ENCODE measurements at regions not wholly inside any gene's neighbourhood (a gene's known extent, or its start where the extent isn't known, plus 50 kb on each side); places are given as distances from the start of the nearest gene placed in this dataset.
"Not testable (repeated sequence)": the region's sequence is repeated elsewhere in the genome, so short reads cannot be mapped to it uniquely, and the experiment has no call there.

DNA sequence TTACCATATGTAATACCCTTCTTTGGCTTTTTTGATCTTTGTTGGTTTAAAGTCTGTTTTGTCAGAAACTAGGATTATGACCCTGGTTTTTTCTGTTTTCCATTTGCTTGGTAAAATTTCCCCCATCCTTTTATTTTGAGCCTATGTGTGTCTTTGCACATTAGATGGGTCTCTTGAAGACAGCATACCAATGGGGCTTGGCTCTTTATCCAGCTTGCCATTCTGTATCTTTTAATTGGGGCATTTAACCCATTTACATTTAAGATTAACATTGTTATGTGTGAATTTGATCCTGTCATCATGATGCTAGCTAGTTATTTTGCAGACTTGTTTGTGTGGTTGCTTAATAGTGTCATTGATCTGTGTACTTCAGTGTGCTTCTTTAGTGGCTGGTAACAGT lies 103.1 kb upstream of the PHF24 start:
- H3K9me3 Mint-ChIP-seq; intact Hi-C loops (cut with micrococcal nuclease); H3K36me3 Mint-ChIP-seq (ENCODE audit: low read depth); H3K27ac Mint-ChIP-seq; H3K4me3 Mint-ChIP-seq (ENCODE audit: low read depth); H3K27me3 Mint-ChIP-seq (ENCODE audit: low read depth); H3K4me1 Mint-ChIP-seq (ENCODE audit: low read depth); DNase-seq (ENCODE audit: low spot score): not testable (repeated sequence)

DNA sequence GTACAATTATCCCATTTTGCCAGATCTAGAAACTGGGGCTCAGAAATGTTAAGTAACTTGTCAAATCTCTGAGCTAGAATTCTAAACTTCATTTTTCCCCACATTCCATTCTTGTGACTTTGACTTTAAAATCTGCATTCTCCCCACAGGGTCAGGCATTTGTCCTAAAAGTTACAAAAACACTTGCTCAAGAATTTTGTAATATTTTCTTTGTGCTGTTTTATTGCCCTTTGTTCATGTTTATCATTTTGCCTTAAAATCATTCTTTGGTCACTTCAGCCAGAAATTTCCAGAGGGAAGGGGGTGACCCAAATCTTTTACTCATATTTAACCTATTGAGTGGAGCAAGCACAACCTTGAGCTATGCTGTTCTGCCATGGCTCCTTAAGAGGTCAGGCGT lies 120.1 kb upstream of the CCL21 start:
- no peaks in the 10 kb centered on the region for H3K36me3 Mint-ChIP-seq (ENCODE audit: low read depth)
- DNase-seq (ENCODE audit: low spot score), result no peak
- no peak overlapping the region for H3K4me3 Mint-ChIP-seq (ENCODE audit: low read depth)
- no peak overlapping the region for H3K27ac Mint-ChIP-seq
- intact Hi-C loops (cut with micrococcal nuclease), result no loop called here
- H3K27me3 Mint-ChIP-seq (ENCODE audit: low read depth), result no peaks in the 10 kb centered on the region
- H3K9me3 Mint-ChIP-seq, result no peaks in the 10 kb centered on the region
- H3K4me1 Mint-ChIP-seq (ENCODE audit: low read depth), result no peaks in the 10 kb centered on the region

DNA sequence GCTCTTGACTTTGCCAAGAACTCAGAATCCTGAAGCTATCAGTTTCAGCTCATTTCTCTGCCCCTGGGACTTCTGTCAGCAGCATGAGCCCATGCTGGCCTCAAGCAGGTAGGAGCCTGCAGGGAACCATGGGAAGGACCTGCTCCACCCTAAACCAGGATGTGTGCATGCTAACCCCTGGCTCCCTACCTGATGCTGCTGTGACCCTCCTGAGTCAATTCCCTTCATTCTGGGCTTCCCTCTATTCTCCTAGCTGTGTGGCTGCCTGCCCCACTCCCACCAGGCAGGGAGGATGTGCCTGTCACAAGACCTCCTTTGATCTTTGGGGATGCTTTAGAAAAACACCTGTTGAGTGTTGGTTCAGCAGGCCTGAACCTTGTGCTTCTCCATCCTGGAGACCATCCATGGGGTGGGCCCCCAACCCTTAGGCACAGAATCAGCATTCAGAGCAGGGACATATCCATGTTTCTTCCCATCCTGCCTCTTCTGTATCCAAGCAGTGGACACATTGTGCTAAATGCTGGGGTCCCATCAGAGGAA lies 117.1 kb upstream of the CCL21 start:
- intact Hi-C loops (cut with micrococcal nuclease), result no loop called here

DNA sequence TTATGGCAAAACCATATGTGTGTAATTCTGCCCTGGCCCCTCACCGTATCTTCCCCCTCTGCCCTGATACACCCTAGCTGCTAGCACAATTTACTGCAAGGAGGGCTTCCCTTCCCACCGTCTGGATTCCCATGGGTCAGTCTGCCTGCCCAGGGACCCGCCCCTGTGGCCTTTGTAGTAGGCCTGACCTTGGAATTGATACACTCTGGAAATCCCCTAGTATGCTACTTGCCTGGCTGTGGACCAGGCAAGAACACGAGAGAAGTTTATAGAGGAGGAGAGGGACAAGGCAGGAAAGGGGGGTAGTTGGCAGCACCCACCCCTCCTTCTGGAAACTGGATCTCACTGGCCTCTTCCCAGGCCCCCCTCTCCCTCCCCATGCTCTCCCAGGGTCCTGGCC lies 115.8 kb upstream of the CCL21 start:
- Mint-ChIP-seq H3K27ac (no peak overlapping the region), H3K36me3 (ENCODE audit: low read depth) (no peaks in the 10 kb centered on the region), H3K4me1 (ENCODE audit: low read depth) (no peaks in the 10 kb centered on the region), H3K4me3 (ENCODE audit: low read depth) (no peak overlapping the region), H3K9me3 (no peaks in the 10 kb centered on the region), H3K27me3 (ENCODE audit: low read depth) (peaks cover 2% of the 10 kb centered on the region)
- DNase-seq (ENCODE audit: low spot score), result no peak
- intact Hi-C loops (cut with micrococcal nuclease), result no loop called here

More for the DNA sequence above, 117.1 kb upstream of the CCL21 start:
- no peaks in the 10 kb centered on the region for H3K4me1 Mint-ChIP-seq (ENCODE audit: low read depth)
- no peaks in the 10 kb centered on the region for H3K9me3 Mint-ChIP-seq
- no peak overlapping the region for H3K27ac Mint-ChIP-seq
- H3K4me3 Mint-ChIP-seq (ENCODE audit: low read depth), result no peak overlapping the region
- no peaks in the 10 kb centered on the region for H3K36me3 Mint-ChIP-seq (ENCODE audit: low read depth)
- no peak for DNase-seq (ENCODE audit: low spot score)
- H3K27me3 Mint-ChIP-seq (ENCODE audit: low read depth), result no peaks in the 10 kb centered on the region

DNA sequence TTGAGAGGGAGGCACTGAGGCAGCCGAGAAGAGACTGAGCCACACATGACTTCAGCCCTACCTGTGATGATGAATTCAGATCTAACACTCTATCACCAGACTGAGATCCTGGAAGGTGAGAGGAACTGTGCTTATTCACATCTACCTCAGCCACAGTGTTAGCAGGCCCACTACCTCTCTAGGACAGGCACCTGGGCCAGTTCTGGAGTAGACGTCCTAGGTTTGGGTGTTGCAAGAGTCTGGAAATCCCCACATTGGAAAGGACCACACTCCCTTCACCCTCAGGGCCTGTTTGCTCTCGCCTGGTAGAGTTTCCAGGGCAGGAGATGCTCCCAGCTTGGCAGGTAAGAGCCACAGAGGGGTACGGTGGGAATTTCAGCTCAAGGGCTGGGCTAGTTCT lies 113.8 kb upstream of the CCL21 start:
- Mint-ChIP-seq H3K9me3 (peaks cover 6% of the 10 kb centered on the region), H3K27me3 (ENCODE audit: low read depth) (peaks cover 5% of the 10 kb centered on the region)

DNA sequence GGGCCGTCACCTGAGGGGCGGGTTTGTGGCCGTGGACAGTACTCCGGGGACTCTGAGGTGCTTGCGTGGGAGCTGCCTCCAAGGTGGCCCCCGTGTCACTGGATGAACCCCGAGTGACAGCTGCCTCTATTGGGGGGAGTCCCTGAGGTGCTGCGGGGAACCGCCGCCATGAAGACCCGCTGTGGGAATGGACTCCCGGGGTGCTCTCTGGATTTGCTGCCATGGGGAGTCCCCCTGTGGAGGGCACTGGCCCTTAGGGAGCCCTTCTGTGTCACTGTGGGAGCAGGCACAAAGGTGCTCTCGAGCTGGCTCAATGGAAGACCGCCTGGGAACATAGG lies 100.2 kb upstream of the CCL21 start:
- intact Hi-C loops (cut with micrococcal nuclease), result no loop called here

More for the DNA sequence above, 113.8 kb upstream of the CCL21 start:
- no peak for DNase-seq (ENCODE audit: low spot score)
- intact Hi-C loops (cut with micrococcal nuclease), result no loop called here
- H3K27ac Mint-ChIP-seq, result no peak overlapping the region
- H3K36me3 Mint-ChIP-seq (ENCODE audit: low read depth), result no peaks in the 10 kb centered on the region
- no peak overlapping the region for H3K4me3 Mint-ChIP-seq (ENCODE audit: low read depth)
- H3K4me1 Mint-ChIP-seq (ENCODE audit: low read depth), result no peaks in the 10 kb centered on the region

DNA sequence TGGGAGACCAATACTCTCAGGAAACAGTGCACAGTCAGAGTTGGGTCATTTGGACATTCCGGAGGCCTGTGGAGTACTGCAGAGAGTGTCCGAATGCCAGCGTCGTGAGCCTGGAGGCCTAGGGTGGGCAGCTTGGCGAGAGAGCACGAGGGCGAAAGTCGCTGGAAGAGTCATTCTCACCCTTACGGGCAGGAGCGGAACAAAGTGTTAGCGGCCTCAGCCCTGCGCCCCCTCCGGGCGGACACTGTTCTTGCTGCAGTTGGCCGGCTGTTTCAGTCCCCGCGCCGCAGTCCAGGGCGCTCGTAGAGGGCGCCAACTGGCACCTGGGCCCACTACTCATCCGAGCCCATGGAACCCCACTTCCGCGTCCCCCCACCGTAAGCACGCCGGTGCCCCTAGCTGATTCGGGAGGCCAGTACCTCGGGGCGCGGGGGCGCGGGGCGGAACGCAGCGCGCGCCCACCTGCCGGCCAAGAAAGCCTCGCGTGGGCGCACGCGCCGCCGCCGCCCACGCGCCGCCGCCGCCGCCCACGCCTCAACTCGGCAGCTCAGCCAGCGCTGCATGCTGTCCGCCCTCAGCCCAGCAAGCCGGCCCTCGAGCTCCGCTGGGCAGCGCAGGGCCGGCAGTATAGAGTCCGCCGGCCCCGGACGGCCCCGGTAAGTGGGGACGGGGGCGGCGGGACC lies 99.7 kb upstream of the CCL21 start:
- H3K4me3 Mint-ChIP-seq (ENCODE audit: low read depth), result no peak overlapping the region
- H3K27me3 Mint-ChIP-seq (ENCODE audit: low read depth), result peaks cover 26% of the 10 kb centered on the region
- H3K27ac Mint-ChIP-seq, result no peak overlapping the region
- peaks cover 12% of the 10 kb centered on the region for H3K9me3 Mint-ChIP-seq
- intact Hi-C loops (cut with micrococcal nuclease), result no loop called here
- H3K4me1 Mint-ChIP-seq (ENCODE audit: low read depth), result no peaks in the 10 kb centered on the region
- H3K36me3 Mint-ChIP-seq (ENCODE audit: low read depth), result no peaks in the 10 kb centered on the region
- no peak for DNase-seq (ENCODE audit: low spot score)

More for the DNA sequence above, 100.2 kb upstream of the CCL21 start:
- H3K27ac Mint-ChIP-seq, result no peak overlapping the region
- H3K9me3 Mint-ChIP-seq, result peaks cover 7% of the 10 kb centered on the region
- H3K36me3 Mint-ChIP-seq (ENCODE audit: low read depth), result no peaks in the 10 kb centered on the region
- H3K4me3 Mint-ChIP-seq (ENCODE audit: low read depth), result no peak overlapping the region
- DNase-seq (ENCODE audit: low spot score), result no peak
- peaks cover 26% of the 10 kb centered on the region for H3K27me3 Mint-ChIP-seq (ENCODE audit: low read depth)
- H3K4me1 Mint-ChIP-seq (ENCODE audit: low read depth), result no peaks in the 10 kb centered on the region

DNA sequence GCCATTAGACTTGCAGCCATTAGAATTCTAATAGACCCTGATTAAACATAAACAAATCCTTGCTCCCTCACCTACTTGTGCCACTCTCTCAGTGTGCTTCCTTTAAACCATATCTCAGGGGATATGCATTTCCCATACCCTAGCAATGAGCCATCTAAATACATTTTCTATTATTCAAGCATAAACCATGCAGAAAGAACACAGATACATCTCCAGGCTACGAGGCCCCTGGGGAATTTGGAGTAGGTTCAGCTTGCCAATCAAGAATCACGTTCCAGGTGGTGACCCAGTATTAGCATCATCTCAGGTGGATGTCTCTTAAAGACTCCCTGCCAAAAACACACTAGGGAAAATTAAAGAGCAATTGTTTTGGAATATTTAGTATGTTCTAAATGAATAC lies 93.0 kb upstream of the CCL21 start:
- Mint-ChIP-seq H3K27ac (no peak overlapping the region), H3K36me3 (ENCODE audit: low read depth) (no peaks in the 10 kb centered on the region), H3K27me3 (ENCODE audit: low read depth) (peaks cover 16% of the 10 kb centered on the region), H3K4me1 (ENCODE audit: low read depth) (no peaks in the 10 kb centered on the region), H3K4me3 (ENCODE audit: low read depth) (no peak overlapping the region), H3K9me3 (peaks cover 14% of the 10 kb centered on the region)
- no peak for DNase-seq (ENCODE audit: low spot score)
- intact Hi-C loops (cut with micrococcal nuclease), result no loop called here

DNA sequence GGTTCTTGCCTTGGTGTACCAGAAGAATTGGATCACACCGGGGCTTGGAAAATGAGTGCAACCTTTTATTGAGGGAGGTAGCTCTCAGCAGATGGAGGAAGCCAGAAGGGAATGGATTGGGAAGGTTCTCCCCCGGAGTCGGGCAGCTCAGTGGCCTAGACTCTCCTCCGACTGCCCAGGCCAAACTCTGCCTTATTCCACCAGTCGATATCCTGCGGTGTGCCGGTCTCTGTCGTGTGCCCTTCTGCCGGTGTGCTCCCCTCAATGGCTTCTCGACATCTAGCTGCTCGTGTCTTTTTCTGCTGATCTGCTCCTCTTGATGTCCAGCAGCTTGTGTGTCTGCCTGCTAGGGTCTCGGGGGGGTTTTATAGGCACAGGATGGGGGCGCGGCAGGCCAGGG lies 87.4 kb upstream of the CCL21 start:
- Mint-ChIP-seq H3K27me3 (ENCODE audit: low read depth) (peaks cover 13% of the 10 kb centered on the region), H3K27ac (no peak overlapping the region)

DNA sequence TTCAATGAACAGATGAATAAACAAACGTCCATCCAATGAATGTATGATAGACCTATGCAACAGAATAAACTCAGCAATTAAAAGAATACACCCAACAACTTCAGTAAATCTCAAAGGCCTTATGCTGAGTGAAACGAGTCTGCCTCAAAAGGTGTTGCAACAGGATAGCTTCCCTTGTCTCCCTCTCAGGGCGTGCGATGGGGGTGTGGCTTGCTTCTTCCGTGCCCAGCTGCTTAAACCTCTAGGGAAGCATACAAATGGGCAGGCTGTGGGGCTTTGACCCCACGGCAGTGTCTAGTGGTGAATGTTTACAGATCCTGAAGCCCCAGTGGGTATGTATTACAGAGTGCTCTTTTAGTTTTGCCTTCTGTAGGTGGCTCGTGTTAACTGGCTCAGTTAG lies 87.0 kb upstream of the CCL21 start:
- H3K9me3 Mint-ChIP-seq, result no peaks in the 10 kb centered on the region
- H3K27me3 Mint-ChIP-seq (ENCODE audit: low read depth), result peaks cover 13% of the 10 kb centered on the region
- no peak overlapping the region for H3K4me3 Mint-ChIP-seq (ENCODE audit: low read depth)
- intact Hi-C loops (cut with micrococcal nuclease), result no loop called here
- H3K4me1 Mint-ChIP-seq (ENCODE audit: low read depth), result no peaks in the 10 kb centered on the region
- no peak overlapping the region for H3K27ac Mint-ChIP-seq
- no peak for DNase-seq (ENCODE audit: low spot score)
- no peaks in the 10 kb centered on the region for H3K36me3 Mint-ChIP-seq (ENCODE audit: low read depth)

More for the DNA sequence above, 87.4 kb upstream of the CCL21 start:
- no peaks in the 10 kb centered on the region for H3K4me1 Mint-ChIP-seq (ENCODE audit: low read depth)
- intact Hi-C loops (cut with micrococcal nuclease), result no loop called here
- no peak overlapping the region for H3K4me3 Mint-ChIP-seq (ENCODE audit: low read depth)
- no peak for DNase-seq (ENCODE audit: low spot score)
- no peaks in the 10 kb centered on the region for H3K36me3 Mint-ChIP-seq (ENCODE audit: low read depth)
- H3K9me3 Mint-ChIP-seq, result no peaks in the 10 kb centered on the region

DNA sequence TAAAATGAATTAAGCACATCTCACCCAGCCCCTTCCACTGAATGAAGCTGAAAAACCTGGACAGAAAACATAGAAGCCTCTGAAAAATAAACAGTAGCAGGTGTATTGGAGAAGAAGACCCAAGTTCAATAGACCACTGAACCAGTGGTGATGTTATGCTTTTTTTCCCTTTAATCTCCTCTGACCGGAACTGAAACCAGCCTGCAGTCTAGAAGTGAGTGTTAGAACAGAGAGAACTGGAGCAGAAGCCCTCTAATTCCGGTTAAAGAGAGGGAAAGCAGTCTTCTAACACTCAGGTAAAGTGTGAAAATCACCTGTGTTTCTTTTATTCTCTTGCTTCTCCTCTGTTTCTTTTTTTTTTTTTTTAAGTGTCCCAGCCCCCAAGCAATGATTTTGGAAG lies 83.5 kb upstream of the CCL21 start:
- H3K36me3 Mint-ChIP-seq (ENCODE audit: low read depth), result no peaks in the 10 kb centered on the region
- intact Hi-C loops (cut with micrococcal nuclease), result no loop called here
- no peak overlapping the region for H3K4me3 Mint-ChIP-seq (ENCODE audit: low read depth)
- DNase-seq (ENCODE audit: low spot score), result no peak
- H3K9me3 Mint-ChIP-seq, result no peaks in the 10 kb centered on the region
- H3K27ac Mint-ChIP-seq, result no peak overlapping the region
- H3K27me3 Mint-ChIP-seq (ENCODE audit: low read depth), result peaks cover 11% of the 10 kb centered on the region
- no peaks in the 10 kb centered on the region for H3K4me1 Mint-ChIP-seq (ENCODE audit: low read depth)

DNA sequence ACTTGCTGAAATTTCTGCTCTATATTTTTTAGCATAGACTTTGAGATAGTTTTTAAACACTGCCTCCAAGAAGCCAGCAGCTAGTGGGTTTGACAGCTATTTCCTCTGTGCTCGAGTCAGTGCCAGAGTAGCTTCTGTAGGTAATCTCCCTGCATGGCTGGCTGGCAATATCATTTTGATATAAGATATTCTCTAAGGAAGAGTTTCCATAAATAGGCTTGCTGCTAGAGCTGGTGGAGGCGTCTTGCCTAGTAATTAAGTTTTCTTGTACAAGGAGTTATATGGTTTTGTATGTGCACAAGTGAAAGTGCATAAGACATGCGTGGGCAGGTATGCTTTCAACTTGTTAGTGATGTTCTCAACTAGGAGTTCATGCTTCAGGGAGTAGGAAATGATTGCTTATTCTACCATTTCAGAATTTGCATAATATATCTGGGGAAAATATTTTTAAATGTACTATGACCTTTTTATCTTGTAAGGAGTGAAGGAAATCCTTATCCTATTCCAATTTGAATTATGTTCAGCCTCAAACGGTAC lies 74.1 kb upstream of the CCL21 start:
- Mint-ChIP-seq H3K9me3 (no peaks in the 10 kb centered on the region), H3K36me3 (ENCODE audit: low read depth) (no peaks in the 10 kb centered on the region), H3K4me1 (ENCODE audit: low read depth) (no peaks in the 10 kb centered on the region), H3K27ac (no peak overlapping the region), H3K4me3 (ENCODE audit: low read depth) (no peak overlapping the region), H3K27me3 (ENCODE audit: low read depth) (peaks cover 13% of the 10 kb centered on the region)
- intact Hi-C loops (cut with micrococcal nuclease), result no loop called here
- DNase-seq (ENCODE audit: low spot score), result no peak

DNA sequence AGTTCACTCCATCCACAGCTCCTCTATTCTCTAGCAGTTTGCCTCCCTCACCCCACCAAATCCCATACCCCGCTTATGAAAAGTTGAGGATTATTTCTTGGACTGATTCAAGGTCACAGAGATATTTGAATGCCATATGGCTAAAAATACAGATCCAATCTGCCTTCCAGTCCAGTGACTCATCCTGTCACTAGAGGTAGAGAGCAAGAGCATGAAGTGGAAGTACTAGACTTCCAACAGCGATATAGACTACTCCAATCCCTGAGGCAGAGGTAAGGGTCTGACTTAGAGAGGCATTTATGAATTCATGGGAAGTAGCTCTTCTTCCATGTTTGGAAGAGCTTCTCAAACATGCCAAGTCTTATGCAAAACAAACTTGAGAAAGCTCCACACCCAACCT lies 72.4 kb upstream of the CCL21 start:
- Mint-ChIP-seq H3K4me3 (ENCODE audit: low read depth) (no peak overlapping the region), H3K27me3 (ENCODE audit: low read depth) (peaks cover 15% of the 10 kb centered on the region), H3K4me1 (ENCODE audit: low read depth) (no peaks in the 10 kb centered on the region), H3K27ac (no peak overlapping the region), H3K9me3 (no peaks in the 10 kb centered on the region), H3K36me3 (ENCODE audit: low read depth) (no peaks in the 10 kb centered on the region)
- intact Hi-C loops (cut with micrococcal nuclease), result no loop called here
- DNase-seq (ENCODE audit: low spot score), result no peak

All from activated T-helper 2 cell treated with anti-CD3 and anti-CD28 coated beads, Interferon-gamma antibody, Interleukin-2, Interleukin-4, amounts not matched to agents 10 μg/mL and 5 μg/mL and 100 μg/mL, durations not matched to agents 14 hours and 24 hours and 36 hours (primary cell).